A549 (cell line): ENCODE measurements at regions not wholly inside any gene's neighbourhood (a gene's known extent, or its start where the extent isn't known, plus 50 kb on each side); places are given as distances from the start of the nearest gene placed in this dataset.

Experiments used
- ATAC-seq, 2 experiments: fragments of 200-7000 bp in 1 of 2; fragments of >200 bp in 1 of 2; cut with Nextera tagmentation in 1 of 2; cut with Tn5 transposase in 1 of 2; 3 replicates each; pipeline versions ENCODE4 v1.8.0 to v1.9.1; 2018 to 2020; ENCODE audit warnings: mild to moderate bottlenecking in 1 of 2, moderate library complexity in 1 of 2
- CTCF ChIA-PET: fragments of 300-600 bp; sonication (Branson Sonifier 250); formaldehyde crosslinking; extraction: SDS; loops from one replicate; lab custom pipeline; 2021; ENCODE audit warnings: antibody characterized with exemption, inconsistent platforms; lab: Yijun Ruan, JAX
- POLR2A ChIA-PET: fragments of 350-600 bp; formaldehyde crosslinking; extraction: SDS; loops from one replicate; lab custom pipeline; 2021; ENCODE audit warnings: antibody characterized with exemption, inconsistent platforms; lab: Yijun Ruan, JAX
- DNase-seq, 2 experiments: peaks; one replicate each; pipeline versions ENCODE4 v3.0.0 to v3.0.0-alpha.2; 2011 to 2016; ENCODE audit warnings: low read depth in 1 of 2, low spot score in 1 of 2
- FAIRE-seq: peaks from 2 replicates; lab custom pipeline; 2011; peaks lifted over from hg19 to GRCh38; lab: Jason Lieb, UNC
- H3K27ac ChIP-seq, 2 experiments: fragments of >200 bp; sonication (Bioruptor Twin); formaldehyde crosslinking; 3 replicates each; pipeline ENCODE4 v1.5.1; 2016 to 2017
- H3K4me1 ChIP-seq: fragments of >200 bp; sonication (Bioruptor Twin); formaldehyde crosslinking; 3 replicates; pipeline ENCODE4 v1.6.1; 2016
- H3K4me2 ChIP-seq: fragments of >200 bp; sonication (Bioruptor Twin); formaldehyde crosslinking; 3 replicates; pipeline ENCODE4 v1.6.1; 2016
- H3K4me3 ChIP-seq: fragments of >200 bp; sonication (Bioruptor Twin); formaldehyde crosslinking; 3 replicates; pipeline ENCODE4 v1.5.1; 2016
- H3K9me3 ChIP-seq: fragments of >200 bp; sonication (Bioruptor Twin); formaldehyde crosslinking; 3 replicates; pipeline ENCODE4 v1.6.1; 2016
- BHLHE40 ChIP-seq: IDR thresholded peaks from 2 replicates; pipeline ENCODE4 v1.6.1; 2012; ENCODE audit warnings: low read depth, low read length, inconsistent platforms
- CHD2 ChIP-seq: fragments of 150-350 bp; IDR thresholded peaks from 2 replicates; pipeline ENCODE4 v1.6.1; 2014; ENCODE audit warnings: low read length; ENCODE audit not compliant: partially characterized antibody
- ESRRA ChIP-seq: fragments of 150-350 bp; IDR thresholded peaks from 2 replicates; pipeline ENCODE4 v1.6.1; 2014; ENCODE audit warnings: mild to moderate bottlenecking, low read length, borderline replicate concordance
- FOSB ChIP-seq: fragments of 250-450 bp; sonication (Bioruptor Pico); IDR thresholded peaks from 2 replicates; pipeline ENCODE4 v1.5.0; 2020; ENCODE audit warnings: mild to moderate bottlenecking, moderate library complexity
- FOSL2 ChIP-seq, 2 experiments: fragments of 450-650 bp in 1 of 2; fragments of >200 bp in 1 of 2; sonication (Bioruptor Twin) in 1 of 2; formaldehyde crosslinking; IDR thresholded peaks; 2 replicates each; pipeline versions ENCODE4 v1.5.0 to v1.6.1; 2016 to 2020; ENCODE audit warnings: mild to moderate bottlenecking in 1 of 2, moderate library complexity in 1 of 2
- FOXS1 ChIP-seq: fragments of 250-450 bp; sonication (Bioruptor Pico); IDR thresholded peaks from 2 replicates; pipeline ENCODE4 v1.5.0; 2020; ENCODE audit warnings: mild to moderate bottlenecking, moderate library complexity
- HEYL ChIP-seq: fragments of 250-450 bp; sonication (Bioruptor Pico); IDR thresholded peaks from 2 replicates; pipeline ENCODE4 v1.8.0; 2021; ENCODE audit warnings: mild to moderate bottlenecking, moderate library complexity
- HOXB5 ChIP-seq: fragments of 250-450 bp; sonication (Bioruptor Pico); IDR thresholded peaks from 2 replicates; pipeline ENCODE4 v1.5.0; 2020; ENCODE audit warnings: mild to moderate bottlenecking, moderate library complexity
- JUN ChIP-seq, 2 experiments: fragments of >200 bp; sonication (Bioruptor Twin); formaldehyde crosslinking; IDR thresholded peaks; 2 replicates in 1 of 2; 3 replicates in 1 of 2; pipeline ENCODE4 v1.6.1; 2016 to 2017
- KDM1A ChIP-seq: fragments of 200-600 bp; sonication (generic); IDR thresholded peaks from 2 replicates; pipeline ENCODE4 v1.6.1; 2016; ENCODE audit warnings: low read depth, mild to moderate bottlenecking
- KDM5A ChIP-seq: fragments of 200-600 bp; sonication (generic); IDR thresholded peaks from 2 replicates; pipeline ENCODE4 v1.6.1; 2016; ENCODE audit warnings: antibody characterized with exemption, mild to moderate bottlenecking
- MAFK ChIP-seq: fragments of 450-650 bp; IDR thresholded peaks from 2 replicates; pipeline ENCODE4 v1.6.1; 2014; ENCODE audit not compliant: partially characterized antibody
- MAZ ChIP-seq: fragments of 150-350 bp; IDR thresholded peaks from 2 replicates; pipeline ENCODE4 v1.6.1; 2014; ENCODE audit warnings: antibody characterized with exemption, low read depth, low read length, borderline replicate concordance
- NPAS2 ChIP-seq: fragments of 250-450 bp; sonication (Bioruptor Pico); IDR thresholded peaks from 2 replicates; pipeline ENCODE4 v1.8.0; 2022; ENCODE audit warnings: mild to moderate bottlenecking, moderate library complexity, borderline replicate concordance
- NR3C1 ChIP-seq: fragments of >200 bp; sonication (Bioruptor Twin); formaldehyde crosslinking; IDR thresholded peaks from 3 replicates; pipeline ENCODE4 v1.6.1; 2017
- RARB ChIP-seq: fragments of 250-450 bp; sonication (Bioruptor Pico); IDR thresholded peaks from 2 replicates; pipeline ENCODE4 v1.8.0; 2021; ENCODE audit warnings: mild to moderate bottlenecking, moderate library complexity
- RCOR1 ChIP-seq: fragments of 150-350 bp; IDR thresholded peaks from 2 replicates; pipeline ENCODE4 v1.6.1; 2014; ENCODE audit warnings: antibody characterized with exemption, low read length, low read depth
- RNF2 ChIP-seq: fragments of 200-600 bp; sonication (generic); IDR thresholded peaks from 2 replicates; pipeline ENCODE4 v1.6.1; 2016; ENCODE audit warnings: low read depth, mild to moderate bottlenecking, antibody characterized with exemption, moderate library complexity, borderline replicate concordance
- SMC3 ChIP-seq: fragments of >200 bp; sonication (Bioruptor Twin); formaldehyde crosslinking; IDR thresholded peaks from 3 replicates; pipeline ENCODE4 v1.6.1; 2018; ENCODE audit warnings: inconsistent platforms
- TFCP2L1 ChIP-seq: fragments of 250-450 bp; sonication (Bioruptor Pico); IDR thresholded peaks from 2 replicates; pipeline ENCODE4 v1.5.0; 2021; ENCODE audit warnings: mild to moderate bottlenecking
- ZFP36 ChIP-seq: fragments of 450-650 bp; IDR thresholded peaks from 2 replicates; pipeline ENCODE4 v1.6.1; 2014; ENCODE audit warnings: borderline replicate concordance; ENCODE audit not compliant: partially characterized antibody
- ZSCAN20 ChIP-seq: fragments of 250-450 bp; sonication (Bioruptor Pico); IDR thresholded peaks from 2 replicates; pipeline ENCODE4 v1.8.0; 2022; ENCODE audit warnings: mild to moderate bottlenecking, moderate library complexity
- WGBS: methylation state at CpG from one replicate; pipeline ENCODE4 v1.1.6; 2017; ENCODE audit errors: missing lambda C conversion rate; 5-methylcytosine and 5-hydroxymethylcytosine counted together
- TF ChIP-seq, protein P1 (sequence below): IDR thresholded peaks from 2 replicates; pipeline ENCODE4 v1.6.1; 2012; ENCODE audit warnings: low read depth, borderline replicate concordance
- TF ChIP-seq, protein P2 (sequence below): fragments of >200 bp; sonication (Bioruptor Twin); formaldehyde crosslinking; IDR thresholded peaks from 2 replicates; pipeline ENCODE4 v1.6.1; 2016
- TF ChIP-seq, protein P3 (sequence below): fragments of >200 bp; sonication (Bioruptor Twin); formaldehyde crosslinking; IDR thresholded peaks from 3 replicates; pipeline ENCODE4 v1.6.1; 2016
- TF ChIP-seq, protein P4 (sequence below): fragments of 250-450 bp; sonication (Bioruptor Pico); IDR thresholded peaks from 2 replicates; pipeline ENCODE4 v1.5.0; 2021; ENCODE audit warnings: mild to moderate bottlenecking, moderate library complexity, borderline replicate concordance
- TF ChIP-seq, protein P5 (sequence below): IDR thresholded peaks from 2 replicates; pipeline ENCODE4 v1.6.1; 2012

DNA sequence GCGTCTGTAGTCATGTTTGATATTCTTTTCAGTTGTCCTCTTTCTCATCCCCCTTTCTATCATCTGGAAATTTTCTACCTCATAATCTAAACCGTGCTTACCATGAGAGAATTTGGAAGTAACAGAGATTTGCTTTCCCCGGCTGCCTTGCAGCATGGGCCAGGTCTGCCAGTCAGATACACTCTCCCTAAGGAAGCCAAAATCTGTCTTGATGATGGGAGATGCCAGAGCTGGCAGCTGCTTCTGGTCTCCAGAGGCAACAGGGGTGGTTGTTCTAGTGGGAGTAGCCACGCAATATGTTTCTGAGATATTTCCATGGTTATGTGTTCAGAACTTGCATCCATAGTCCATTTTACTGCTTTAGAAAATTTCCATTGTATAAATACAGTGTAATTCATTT is 218.9 kb upstream of the RORA start:
- 23% methylated on average over 4 of the region's 4 CpGs for WGBS
- H3K9me3 ChIP-seq, result 0 out of 3 replicates have a peak, but pooled peaks cover 5% of the 10 kb centered on the region
- H3K27ac ChIP-seq, result no peak overlapping the region
- TF ChIP-seq RCOR1 (no peak), KDM1A (no peak), JUN (IDR thresholded peaks at IDR 0.05) (no peak), NPAS2 (no peak), HOXB5 (CRISPR knock-in tag) (no peak), RNF2 (no peak), HEYL (CRISPR knock-in tag) (no peak), FOSB (CRISPR knock-in tag) (no peak)
- TF ChIP-seq, protein P1, sequence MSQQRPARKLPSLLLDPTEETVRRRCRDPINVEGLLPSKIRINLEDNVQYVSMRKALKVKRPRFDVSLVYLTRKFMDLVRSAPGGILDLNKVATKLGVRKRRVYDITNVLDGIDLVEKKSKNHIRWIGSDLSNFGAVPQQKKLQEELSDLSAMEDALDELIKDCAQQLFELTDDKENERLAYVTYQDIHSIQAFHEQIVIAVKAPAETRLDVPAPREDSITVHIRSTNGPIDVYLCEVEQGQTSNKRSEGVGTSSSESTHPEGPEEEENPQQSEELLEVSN, result no peak
- TF ChIP-seq, protein P2, sequence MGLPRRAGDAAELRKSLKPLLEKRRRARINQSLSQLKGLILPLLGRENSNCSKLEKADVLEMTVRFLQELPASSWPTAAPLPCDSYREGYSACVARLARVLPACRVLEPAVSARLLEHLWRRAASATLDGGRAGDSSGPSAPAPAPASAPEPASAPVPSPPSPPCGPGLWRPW, result no peak
- no peak for DNase-seq
- CTCF ChIA-PET, result no interaction called here
- H3K4me3 ChIP-seq, result no peak overlapping the region
- no peak overlapping the region for H3K4me2 ChIP-seq
- no peaks in the 10 kb centered on the region for H3K4me1 ChIP-seq
- POLR2A ChIA-PET, result no interaction called here
- no peak for FAIRE-seq
- ATAC-seq, result no peak

DNA sequence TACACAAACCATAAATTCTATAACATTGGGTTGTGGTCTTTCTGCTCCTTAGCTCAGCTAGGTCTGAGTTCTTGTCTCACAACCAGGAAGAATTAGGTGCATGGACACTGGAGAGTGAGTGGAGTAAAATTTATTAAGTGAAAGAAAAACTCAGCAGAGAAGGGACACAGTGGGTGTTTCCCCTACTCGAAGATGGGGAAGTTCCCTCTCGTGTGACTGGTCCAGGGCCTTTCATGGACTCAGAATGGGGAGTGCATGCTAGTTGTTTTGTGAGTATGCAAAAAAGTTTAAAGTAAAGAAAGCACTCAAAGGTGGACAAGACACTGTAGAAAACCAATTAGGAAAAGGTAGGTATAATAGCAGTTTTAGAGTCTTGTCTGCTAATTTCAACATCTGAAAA is 215.5 kb upstream of the RORA start:
- no peak for DNase-seq
- TF ChIP-seq, protein P3, sequence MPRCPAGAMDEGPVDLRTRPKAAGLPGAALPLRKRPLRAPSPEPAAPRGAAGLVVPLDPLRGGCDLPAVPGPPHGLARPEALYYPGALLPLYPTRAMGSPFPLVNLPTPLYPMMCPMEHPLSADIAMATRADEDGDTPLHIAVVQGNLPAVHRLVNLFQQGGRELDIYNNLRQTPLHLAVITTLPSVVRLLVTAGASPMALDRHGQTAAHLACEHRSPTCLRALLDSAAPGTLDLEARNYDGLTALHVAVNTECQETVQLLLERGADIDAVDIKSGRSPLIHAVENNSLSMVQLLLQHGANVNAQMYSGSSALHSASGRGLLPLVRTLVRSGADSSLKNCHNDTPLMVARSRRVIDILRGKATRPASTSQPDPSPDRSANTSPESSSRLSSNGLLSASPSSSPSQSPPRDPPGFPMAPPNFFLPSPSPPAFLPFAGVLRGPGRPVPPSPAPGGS, result no peak
- no peak for TF ChIP-seq RARB (CRISPR knock-in tag)
- TF ChIP-seq, all 56 proteins: peak for 0
- 2% methylated on average over 2 of the region's 2 CpGs for WGBS
- H3K4me3 ChIP-seq, result no peak overlapping the region
- H3K4me1 ChIP-seq, result no peaks in the 10 kb centered on the region
- no peak overlapping the region for H3K27ac ChIP-seq
- no peak overlapping the region for H3K4me2 ChIP-seq
- POLR2A ChIA-PET, result no interaction called here
- CTCF ChIA-PET, result no interaction called here
- 0 out of 3 replicates have a peak, but pooled peaks cover 5% of the 10 kb centered on the region for H3K9me3 ChIP-seq
- ATAC-seq (no peak), FAIRE-seq (no peak)

DNA sequence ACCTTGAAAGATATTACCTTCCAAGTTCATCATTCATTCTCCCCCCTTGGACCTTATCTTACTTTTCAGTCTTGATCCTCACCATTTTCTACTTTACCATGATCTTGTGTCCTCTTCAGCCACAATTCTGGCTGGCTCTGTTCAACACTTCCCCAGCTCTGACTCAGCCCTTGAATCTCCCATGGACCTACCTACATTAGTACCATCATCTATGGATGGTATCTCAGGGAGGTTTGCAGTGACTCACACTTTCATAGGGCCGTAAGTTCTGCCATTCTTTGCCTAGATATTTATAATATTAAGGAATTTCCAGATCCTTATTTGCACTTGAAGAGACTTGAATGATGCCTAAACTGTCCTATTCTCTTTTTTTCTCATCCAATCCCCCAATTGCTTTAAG is 213.7 kb upstream of the RORA start:
- Histone ChIP-seq H3K9me3 (0 out of 3 replicates have a peak, but pooled peaks cover 5% of the 10 kb centered on the region), H3K27ac (no peak overlapping the region), H3K4me1 (no peaks in the 10 kb centered on the region), H3K4me2 (no peak overlapping the region), H3K4me3 (no peak overlapping the region)
- CTCF ChIA-PET, result no interaction called here
- FAIRE-seq (no peak), DNase-seq (no peak), ATAC-seq (no peak)
- no peak for TF ChIP-seq SMC3
- TF ChIP-seq, protein P2, result no peak
- TF ChIP-seq NR3C1, result no peak
- TF ChIP-seq FOSL2 (IDR thresholded peaks at IDR 0.05), result no peak
- peak; percentile 15; the same call in 1 of the 2 replicates for TF ChIP-seq FOSL2 (CRISPR knock-in tag; IDR thresholded peaks at IDR 0.05)
- no peak for TF ChIP-seq MAZ
- TF ChIP-seq ESRRA, result no peak
- 0% methylated on average over 1 of the region's 1 CpG for WGBS
- POLR2A ChIA-PET, result no interaction called here

DNA sequence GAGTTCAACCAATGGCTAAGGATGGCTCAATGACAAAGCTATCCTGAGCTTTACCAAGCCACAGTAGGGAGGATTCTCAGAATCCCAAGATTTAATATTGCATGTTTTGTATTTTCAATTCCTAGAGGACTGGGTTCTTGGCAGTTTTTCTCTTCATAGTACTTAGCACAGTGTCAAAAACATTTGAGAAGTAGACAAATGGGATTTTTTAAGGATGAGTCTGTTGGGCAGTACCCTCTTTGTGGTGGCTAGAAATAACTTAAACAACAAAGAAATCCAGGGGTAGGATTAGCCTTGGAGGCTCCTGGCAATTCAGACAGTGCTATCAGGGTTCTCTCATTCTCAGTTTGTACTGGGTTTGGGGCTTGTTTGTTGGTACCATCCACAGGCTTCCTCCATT is 212.8 kb upstream of the RORA start:
- POLR2A ChIA-PET, result no interaction called here
- TF ChIP-seq, protein P4, sequence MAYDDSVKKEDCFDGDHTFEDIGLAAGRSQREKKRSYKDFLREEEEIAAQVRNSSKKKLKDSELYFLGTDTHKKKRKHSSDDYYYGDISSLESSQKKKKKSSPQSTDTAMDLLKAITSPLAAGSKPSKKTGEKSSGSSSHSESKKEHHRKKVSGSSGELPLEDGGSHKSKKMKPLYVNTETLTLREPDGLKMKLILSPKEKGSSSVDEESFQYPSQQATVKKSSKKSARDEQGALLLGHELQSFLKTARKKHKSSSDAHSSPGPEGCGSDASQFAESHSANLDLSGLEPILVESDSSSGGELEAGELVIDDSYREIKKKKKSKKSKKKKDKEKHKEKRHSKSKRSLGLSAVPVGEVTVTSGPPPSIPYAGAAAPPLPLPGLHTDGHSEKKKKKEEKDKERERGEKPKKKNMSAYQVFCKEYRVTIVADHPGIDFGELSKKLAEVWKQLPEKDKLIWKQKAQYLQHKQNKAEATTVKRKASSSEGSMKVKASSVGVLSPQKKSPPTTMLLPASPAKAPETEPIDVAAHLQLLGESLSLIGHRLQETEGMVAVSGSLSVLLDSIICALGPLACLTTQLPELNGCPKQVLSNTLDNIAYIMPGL (CRISPR knock-in tag), result no peak
- TF ChIP-seq, protein P5, sequence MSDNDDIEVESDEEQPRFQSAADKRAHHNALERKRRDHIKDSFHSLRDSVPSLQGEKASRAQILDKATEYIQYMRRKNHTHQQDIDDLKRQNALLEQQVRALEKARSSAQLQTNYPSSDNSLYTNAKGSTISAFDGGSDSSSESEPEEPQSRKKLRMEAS, result no peak
- TF ChIP-seq JUN (IDR thresholded peaks at IDR 0.05), result no peak
- TF ChIP-seq ESRRA, result no peak
- TF ChIP-seq MAFK, result no peak
- no peak for TF ChIP-seq FOXS1 (CRISPR knock-in tag)
- no peak for TF ChIP-seq RNF2
- TF ChIP-seq CHD2, result no peak
- TF ChIP-seq KDM5A, result no peak
- TF ChIP-seq ZSCAN20 (CRISPR knock-in tag), result no peak
- no peak for TF ChIP-seq TFCP2L1 (CRISPR knock-in tag)
- TF ChIP-seq BHLHE40, result no peak
- no peak for TF ChIP-seq SMC3
- no peak for TF ChIP-seq ZFP36

More for the DNA sequence above, 212.8 kb upstream of the RORA start:
- CTCF ChIA-PET, result interaction anchor here (1.0 to 1.1 kb wide), 2 partner anchors 9 to 33 kb away, joined by 3 read pairs; no protein-coding TSS in a partner anchor
- Histone ChIP-seq H3K4me1 (no peaks in the 10 kb centered on the region), H3K27ac (no peak overlapping the region), H3K9me3 (0 out of 3 replicates have a peak, but pooled peaks cover 5% of the 10 kb centered on the region), H3K4me3 (no peak overlapping the region), H3K4me2 (no peak overlapping the region)
- no peak for FAIRE-seq
- no peak for ATAC-seq
- DNase-seq, result no peak
